Astrocyte of the cerebellum (primary cell): ENCODE measurements at regions not wholly inside any gene's neighbourhood (a gene's known extent, or its start where the extent isn't known, plus 50 kb on each side); places are given as distances from the start of the nearest gene placed in this dataset.
"Not testable (repeated sequence)": the region's sequence is repeated elsewhere in the genome, so short reads cannot be mapped to it uniquely, and the experiment has no call there.

Experiments
- DNase-seq: peaks from one replicate; pipeline ENCODE4 v3.0.0-alpha.2; 2011; ENCODE audit warnings: low read depth
- H3K4me3 ChIP-seq: 2 replicates; pipeline ENCODE4 v1.5.1; 2011; ENCODE audit warnings: mild to moderate bottlenecking, low read depth, low read length, moderate library complexity
- CTCF ChIP-seq: IDR thresholded peaks from 2 replicates; pipeline ENCODE4 v1.5.1; 2012; ENCODE audit warnings: low read length, low read depth, moderate library complexity, mild to moderate bottlenecking; ENCODE audit errors: missing control alignments
- in situ Hi-C: cut with HindIII; loops from 2 replicates; pipeline ENCODE4 v1.10.0; 2017; ENCODE audit warnings: low sequenced_read_pairs

GRCh38 chr4:186416451-186417060, 138.8 kb downstream of the MTNR1A start:
- in situ Hi-C loops: no loop called here
- H3K4me3 ChIP-seq: no peak overlapping the region
- TF ChIP-seq CTCF: no peak
- no peak for DNase-seq

GRCh38 chr4:186414390-186414789, 141.0 kb downstream of the MTNR1A start:
- no peak for TF ChIP-seq CTCF
- no peak overlapping the region for H3K4me3 ChIP-seq
- no peak for DNase-seq
- in situ Hi-C loops: no loop called here

- no peak for TF ChIP-seq CTCF
- in situ Hi-C loops: no loop called here
- DNase-seq: no peak
- no peak overlapping the region for H3K4me3 ChIP-seq
Observed at GRCh38 chr4:186405957-186406356, 140.0 kb downstream of the F11 start.

GRCh38 chr4:186404562-186405134, 138.7 kb downstream of the F11 start:
- DNase-seq: no peak
- in situ Hi-C loops: no loop called here
- H3K4me3 ChIP-seq: no peak overlapping the region
- TF ChIP-seq CTCF: no peak

GRCh38 chr4:186400676-186401075, 134.7 kb downstream of the F11 start:
- H3K4me3 ChIP-seq: no peak overlapping the region
- DNase-seq: no peak
- TF ChIP-seq CTCF: no peak
- in situ Hi-C loops: no loop called here

GRCh38 chr4:186392017-186392416, 126.0 kb downstream of the F11 start:
- no peak overlapping the region for H3K4me3 ChIP-seq
- TF ChIP-seq CTCF: no peak
- in situ Hi-C loops: no loop called here
- no peak for DNase-seq

- in situ Hi-C loops, H3K4me3 ChIP-seq, DNase-seq: not testable (repeated sequence)
Observed at GRCh38 chr4:186384328-186384727, 118.3 kb downstream of the F11 start.
